Progenitor cell of endocrine pancreas (in vitro differentiated cells): ENCODE measurements at regions not wholly inside any gene's neighbourhood (a gene's known extent, or its start where the extent isn't known, plus 50 kb on each side); places are given as distances from the start of the nearest gene placed in this dataset.
"Not testable (repeated sequence)": the region's sequence is repeated elsewhere in the genome, so short reads cannot be mapped to it uniquely, and the experiment has no call there.

Experiments
- DNase-seq: peaks from one replicate; pipeline ENCODE4 v3.0.0; 2021; ENCODE audit warnings: low spot score; ENCODE audit not compliant: unreplicated experiment
- H3K27ac Mint-ChIP-seq: 2 replicates; pipeline ENCODE4 v1.8.0; 2021; ENCODE audit warnings: mild to moderate bottlenecking, moderate library complexity, mixed read lengths
- H3K27me3 Mint-ChIP-seq: 2 replicates; pipeline ENCODE4 v1.8.0; 2021; ENCODE audit warnings: mixed read lengths
- H3K36me3 Mint-ChIP-seq: 2 replicates; pipeline ENCODE4 v1.8.0; 2022; ENCODE audit warnings: mixed read lengths; ENCODE audit not compliant: insufficient read depth
- H3K4me1 Mint-ChIP-seq: 2 replicates; pipeline ENCODE4 v1.8.0; 2021; ENCODE audit warnings: low read depth, mixed read lengths
- H3K4me3 Mint-ChIP-seq: 2 replicates; pipeline ENCODE4 v1.8.0; 2021; ENCODE audit warnings: low read depth, mild to moderate bottlenecking, moderate library complexity, mixed read lengths
- H3K9me3 Mint-ChIP-seq: 2 replicates; pipeline ENCODE4 v1.8.0; 2021; ENCODE audit warnings: low read depth, mixed read lengths
- TF ChIP-seq, protein P1 (sequence below): fragments of 200-600 bp; sonication (generic); IDR thresholded peaks from one replicate; pipeline ENCODE4 v1.5.0; 2021; ENCODE audit warnings: antibody characterized with exemption, mild to moderate bottlenecking; ENCODE audit not compliant: unreplicated experiment

DNA sequence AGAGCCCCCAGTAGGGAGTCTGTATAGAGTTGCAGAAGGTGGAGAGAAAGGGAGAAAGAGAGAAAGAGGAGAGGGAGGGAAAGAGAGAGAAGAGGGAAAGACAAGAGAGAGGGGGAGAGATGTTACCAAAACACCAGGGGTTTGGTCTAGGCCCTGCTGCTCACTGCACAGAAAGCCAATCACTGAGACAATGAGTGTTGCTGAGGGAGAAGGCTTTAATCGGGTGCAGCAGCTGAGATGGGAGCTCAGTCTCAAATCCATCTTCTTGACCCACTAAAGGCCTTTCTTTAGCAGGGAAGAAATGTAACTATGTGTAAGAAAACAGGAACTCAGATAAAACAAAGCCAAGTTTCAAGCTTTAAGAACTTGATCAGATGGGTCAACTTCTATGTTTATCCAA is 198.2 kb upstream of the FOXK1 start:
- DNase-seq, result no peak
- Mint-ChIP-seq H3K36me3 (no peaks in the 10 kb centered on the region), H3K4me3 (no peak overlapping the region), H3K27me3 (no peaks in the 10 kb centered on the region), H3K4me1 (no peaks in the 10 kb centered on the region), H3K9me3 (peaks cover 11% of the 10 kb centered on the region), H3K27ac (no peak overlapping the region)
- TF ChIP-seq, protein P1, sequence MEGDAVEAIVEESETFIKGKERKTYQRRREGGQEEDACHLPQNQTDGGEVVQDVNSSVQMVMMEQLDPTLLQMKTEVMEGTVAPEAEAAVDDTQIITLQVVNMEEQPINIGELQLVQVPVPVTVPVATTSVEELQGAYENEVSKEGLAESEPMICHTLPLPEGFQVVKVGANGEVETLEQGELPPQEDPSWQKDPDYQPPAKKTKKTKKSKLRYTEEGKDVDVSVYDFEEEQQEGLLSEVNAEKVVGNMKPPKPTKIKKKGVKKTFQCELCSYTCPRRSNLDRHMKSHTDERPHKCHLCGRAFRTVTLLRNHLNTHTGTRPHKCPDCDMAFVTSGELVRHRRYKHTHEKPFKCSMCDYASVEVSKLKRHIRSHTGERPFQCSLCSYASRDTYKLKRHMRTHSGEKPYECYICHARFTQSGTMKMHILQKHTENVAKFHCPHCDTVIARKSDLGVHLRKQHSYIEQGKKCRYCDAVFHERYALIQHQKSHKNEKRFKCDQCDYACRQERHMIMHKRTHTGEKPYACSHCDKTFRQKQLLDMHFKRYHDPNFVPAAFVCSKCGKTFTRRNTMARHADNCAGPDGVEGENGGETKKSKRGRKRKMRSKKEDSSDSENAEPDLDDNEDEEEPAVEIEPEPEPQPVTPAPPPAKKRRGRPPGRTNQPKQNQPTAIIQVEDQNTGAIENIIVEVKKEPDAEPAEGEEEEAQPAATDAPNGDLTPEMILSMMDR, result no peak

DNA sequence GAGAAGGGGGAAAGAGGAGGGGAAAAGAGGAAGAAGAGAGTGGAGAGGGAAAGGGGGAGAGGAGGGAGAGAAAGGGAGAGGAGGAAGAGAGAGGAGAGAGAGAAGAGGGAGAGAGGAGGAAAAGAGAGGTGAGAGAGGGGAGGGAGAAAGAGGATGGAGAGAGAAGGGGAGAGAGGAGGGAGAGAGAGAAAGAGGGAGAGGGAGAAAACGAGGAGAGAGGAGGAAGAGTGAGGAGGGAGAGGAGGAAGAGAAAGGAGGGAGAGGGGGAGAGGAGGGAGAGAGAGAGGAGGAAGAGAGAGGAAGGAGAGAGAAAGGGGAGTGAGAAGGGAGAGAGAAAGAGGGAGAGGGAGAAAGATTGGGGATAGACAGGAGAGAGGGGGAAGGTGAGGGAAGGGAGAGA is 197.6 kb upstream of the FOXK1 start:
- no peak for DNase-seq
- Mint-ChIP-seq H3K4me1 (no peaks in the 10 kb centered on the region), H3K36me3 (no peaks in the 10 kb centered on the region), H3K27ac (no peak overlapping the region), H3K9me3 (peaks cover 11% of the 10 kb centered on the region), H3K27me3 (no peaks in the 10 kb centered on the region), H3K4me3 (no peak overlapping the region)
- TF ChIP-seq, protein P1, result no peak

- H3K36me3 Mint-ChIP-seq, result no peaks in the 10 kb centered on the region
- peaks cover 8% of the 10 kb centered on the region for H3K9me3 Mint-ChIP-seq
- no peak for DNase-seq
- H3K27ac Mint-ChIP-seq, result no peak overlapping the region
- H3K4me3 Mint-ChIP-seq, result no peak overlapping the region
- H3K4me1 Mint-ChIP-seq, result no peaks in the 10 kb centered on the region
- no peaks in the 10 kb centered on the region for H3K27me3 Mint-ChIP-seq
- TF ChIP-seq, protein P1, result no peak
These were observed 195.2 kb upstream of the FOXK1 start for GRCh38 chr7:4486907-4487306.

GRCh38 chr7:4496911-4497310 is 185.2 kb upstream of the FOXK1 start:
- not testable (repeated sequence) for DNase-seq, H3K27me3 Mint-ChIP-seq, H3K36me3 Mint-ChIP-seq, H3K4me1 Mint-ChIP-seq, H3K27ac Mint-ChIP-seq, H3K4me3 Mint-ChIP-seq
- peaks cover 28% of the 10 kb centered on the region for H3K9me3 Mint-ChIP-seq

- no peaks in the 10 kb centered on the region for H3K27me3 Mint-ChIP-seq
- no peaks in the 10 kb centered on the region for H3K4me1 Mint-ChIP-seq
- H3K4me3 Mint-ChIP-seq, result no peak overlapping the region
- H3K27ac Mint-ChIP-seq, result no peak overlapping the region
- no peak for DNase-seq
- H3K36me3 Mint-ChIP-seq, result no peaks in the 10 kb centered on the region
- TF ChIP-seq, protein P1, result no peak
- H3K9me3 Mint-ChIP-seq, result peaks cover 15% of the 10 kb centered on the region
These were observed 181.3 kb upstream of the FOXK1 start for GRCh38 chr7:4500812-4501211.

- H3K4me1 Mint-ChIP-seq, H3K9me3 Mint-ChIP-seq, H3K4me3 Mint-ChIP-seq, DNase-seq, H3K36me3 Mint-ChIP-seq, H3K27me3 Mint-ChIP-seq, H3K27ac Mint-ChIP-seq: not testable (repeated sequence)
These were observed 174.2 kb upstream of the FOXK1 start for GRCh38 chr7:4507886-4508285.

GRCh38 chr7:4513450-4513849 is 168.6 kb upstream of the FOXK1 start:
- TF ChIP-seq, protein P1, result no peak
- Mint-ChIP-seq H3K9me3 (peaks cover 7% of the 10 kb centered on the region), H3K27me3 (no peaks in the 10 kb centered on the region), H3K4me1 (no peaks in the 10 kb centered on the region), H3K27ac (no peak overlapping the region), H3K36me3 (no peaks in the 10 kb centered on the region), H3K4me3 (no peak overlapping the region)
- no peak for DNase-seq
